PC-3 (cell line): ENCODE measurements at regions not wholly inside any gene's neighbourhood (a gene's known extent, or its start where the extent isn't known, plus 50 kb on each side); places are given as distances from the start of the nearest gene placed in this dataset.

ENCODE experiments used
- ATAC-seq: fragments of 200-7000 bp; cut with Tn5 transposase; 2 replicates; pipeline ENCODE4 v1.9.1; 2020; ENCODE audit warnings: mild to moderate bottlenecking, moderate library complexity
- BruUV-seq: library from RNA; stranded (reverse); fragments of 400-500 nt; replicated peaks from 2 replicates; lab custom pipeline; 2021; lab: Mats Ljungman, UMichigan
- CTCF ChIA-PET: fragments of 300-600 bp; sonication (Branson Sonifier 250); formaldehyde crosslinking; loops from one replicate; lab custom pipeline; 2022; ENCODE audit warnings: antibody characterized with exemption; lab: Charles Lee
- POLR2A ChIA-PET: fragments of 300-600 bp; sonication (Branson Sonifier 250); formaldehyde crosslinking; loops from one replicate; lab custom pipeline; 2022; ENCODE audit warnings: antibody characterized with exemption; ENCODE audit not compliant: unreplicated experiment; lab: Charles Lee
- DNase-seq: peaks from one replicate; pipeline ENCODE4 v3.0.0-alpha.2; 2015
- H2AFZ ChIP-seq: fragments of 300-600 bp; sonication (generic); 2 replicates; pipeline ENCODE4 v1.6.0; 2016; ENCODE audit warnings: antibody characterized with exemption, low read length
- H3F3A ChIP-seq: fragments of 300-600 bp; sonication (generic); one replicate; pipeline ENCODE4 v1.6.0; 2017; ENCODE audit warnings: antibody characterized with exemption, low read length, control low read depth, mild to moderate bottlenecking; ENCODE audit not compliant: unreplicated experiment
- H3K27ac ChIP-seq: fragments of 300-600 bp; sonication (generic); 2 replicates; pipeline ENCODE4 v1.5.1; 2016; ENCODE audit warnings: mild to moderate bottlenecking, low read length
- H3K27me3 ChIP-seq: fragments of 300-600 bp; sonication (generic); 2 replicates; pipeline ENCODE4 v1.6.1; 2016; ENCODE audit warnings: low read length, mixed read lengths
- H3K36me3 ChIP-seq: fragments of 300-600 bp; sonication (generic); 2 replicates; pipeline ENCODE4 v1.6.1; 2016; ENCODE audit warnings: low read depth, mixed run types, low read length, mixed read lengths
- H3K4me1 ChIP-seq: fragments of 300-600 bp; sonication (generic); 2 replicates; pipeline ENCODE4 v1.5.1; 2016; ENCODE audit warnings: low read length; ENCODE audit not compliant: insufficient read depth
- H3K4me2 ChIP-seq: fragments of 300-600 bp; sonication (generic); 2 replicates; pipeline ENCODE4 v1.6.0; 2016; ENCODE audit warnings: low read length
- H3K4me3 ChIP-seq: fragments of 300-600 bp; sonication (generic); 2 replicates; pipeline ENCODE4 v1.5.1; 2016; ENCODE audit warnings: mild to moderate bottlenecking, low read length, mixed read lengths
- H3K79me2 ChIP-seq: fragments of 300-600 bp; sonication (generic); 2 replicates; pipeline ENCODE4 v1.6.1; 2017; ENCODE audit warnings: low read length, mixed read lengths
- H3K9ac ChIP-seq: fragments of 300-600 bp; sonication (generic); 2 replicates; pipeline ENCODE4 v1.6.0; 2016; ENCODE audit warnings: mild to moderate bottlenecking, low read length
- H3K9me2 ChIP-seq: fragments of 300-600 bp; sonication (generic); replicated peaks from 2 replicates; pipeline ENCODE4 v1.6.1; 2016; ENCODE audit warnings: mixed run types, low read length, mixed read lengths
- H3K9me3 ChIP-seq: fragments of 300-600 bp; sonication (generic); 2 replicates; pipeline ENCODE4 v1.6.1; 2016; ENCODE audit warnings: low read length, mixed read lengths
- H4K20me1 ChIP-seq: fragments of 300-600 bp; sonication (generic); 2 replicates; pipeline ENCODE4 v1.6.1; 2016; ENCODE audit warnings: low read length, mixed read lengths
- EZH2 ChIP-seq: fragments of 300-600 bp; sonication (generic); IDR thresholded peaks from one replicate; pipeline ENCODE4 v1.6.1; 2017; ENCODE audit warnings: antibody characterized with exemption, mild to moderate bottlenecking, low read length; ENCODE audit not compliant: unreplicated experiment
- EZH2phosphoT487 ChIP-seq: fragments of 300-600 bp; sonication (generic); IDR thresholded peaks from 2 replicates; pipeline ENCODE4 v1.6.1; 2018; ENCODE audit warnings: mild to moderate bottlenecking, antibody characterized with exemption, low read length, borderline replicate concordance
- intact Hi-C: fragments of 100-400 bp; cut with micrococcal nuclease; formaldehyde crosslinking; loops from 2 replicates; pipeline ENCODE4 v1.9.0; 2023
- TF ChIP-seq, protein P1 (sequence below): fragments of 300-600 bp; sonication (generic); conservative IDR thresholded peaks from 2 replicates; pipeline ENCODE4 v1.5.1; 2017; ENCODE audit warnings: antibody characterized with exemption, low read depth, mild to moderate bottlenecking, low read length

DNA sequence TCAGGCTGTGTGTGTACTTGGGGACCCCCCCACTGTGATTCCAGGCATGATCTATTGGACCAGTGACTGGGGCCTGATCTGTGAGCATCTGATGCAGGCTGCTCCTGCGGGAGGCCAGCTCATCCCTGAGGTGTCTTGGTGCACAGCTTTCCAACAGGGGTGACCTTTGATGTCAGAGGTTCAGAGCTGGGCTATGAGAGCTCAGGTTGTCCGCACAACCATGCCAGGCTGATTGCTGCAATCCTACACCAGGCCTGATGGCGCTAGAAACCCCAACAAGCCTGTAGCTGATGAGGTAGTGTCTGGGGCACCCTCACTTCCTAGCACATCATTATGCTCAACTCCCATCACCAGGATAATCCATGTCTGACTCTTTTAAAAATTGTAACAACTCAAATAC lies 56.1 kb upstream of the CACNA2D3 start:
- H3K9me3 ChIP-seq = no peaks in the 10 kb centered on the region
- intact Hi-C loops = no loop called here
- no peak overlapping the region for H2AFZ ChIP-seq
- DNase-seq (no peak), ATAC-seq (no peak)
- TF ChIP-seq EZH2phosphoT487 (no peak), EZH2 (no peak)
- TF ChIP-seq, protein P1, sequence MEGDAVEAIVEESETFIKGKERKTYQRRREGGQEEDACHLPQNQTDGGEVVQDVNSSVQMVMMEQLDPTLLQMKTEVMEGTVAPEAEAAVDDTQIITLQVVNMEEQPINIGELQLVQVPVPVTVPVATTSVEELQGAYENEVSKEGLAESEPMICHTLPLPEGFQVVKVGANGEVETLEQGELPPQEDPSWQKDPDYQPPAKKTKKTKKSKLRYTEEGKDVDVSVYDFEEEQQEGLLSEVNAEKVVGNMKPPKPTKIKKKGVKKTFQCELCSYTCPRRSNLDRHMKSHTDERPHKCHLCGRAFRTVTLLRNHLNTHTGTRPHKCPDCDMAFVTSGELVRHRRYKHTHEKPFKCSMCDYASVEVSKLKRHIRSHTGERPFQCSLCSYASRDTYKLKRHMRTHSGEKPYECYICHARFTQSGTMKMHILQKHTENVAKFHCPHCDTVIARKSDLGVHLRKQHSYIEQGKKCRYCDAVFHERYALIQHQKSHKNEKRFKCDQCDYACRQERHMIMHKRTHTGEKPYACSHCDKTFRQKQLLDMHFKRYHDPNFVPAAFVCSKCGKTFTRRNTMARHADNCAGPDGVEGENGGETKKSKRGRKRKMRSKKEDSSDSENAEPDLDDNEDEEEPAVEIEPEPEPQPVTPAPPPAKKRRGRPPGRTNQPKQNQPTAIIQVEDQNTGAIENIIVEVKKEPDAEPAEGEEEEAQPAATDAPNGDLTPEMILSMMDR = no peak
- POLR2A ChIA-PET = no interaction called here
- no peaks in the 10 kb centered on the region for H3K36me3 ChIP-seq
- H3K27me3 ChIP-seq = peaks cover 20% of the 10 kb centered on the region; the same call in 1 of the 2 replicates
- H3K4me1 ChIP-seq = no peaks in the 10 kb centered on the region
- H3K9me2 ChIP-seq = no peaks in the 10 kb centered on the region
- H4K20me1 ChIP-seq = no peaks in the 10 kb centered on the region
- H3F3A ChIP-seq = no peaks in the 10 kb centered on the region
- CTCF ChIA-PET = no interaction called here
- no peak overlapping the region for H3K9ac ChIP-seq
- no peak overlapping the region for H3K4me2 ChIP-seq
- H3K4me3 ChIP-seq = no peak overlapping the region
- no peaks in the 10 kb centered on the region for H3K79me2 ChIP-seq
- BruUV-seq = no TSS peak
- H3K27ac ChIP-seq = no peak overlapping the region

DNA sequence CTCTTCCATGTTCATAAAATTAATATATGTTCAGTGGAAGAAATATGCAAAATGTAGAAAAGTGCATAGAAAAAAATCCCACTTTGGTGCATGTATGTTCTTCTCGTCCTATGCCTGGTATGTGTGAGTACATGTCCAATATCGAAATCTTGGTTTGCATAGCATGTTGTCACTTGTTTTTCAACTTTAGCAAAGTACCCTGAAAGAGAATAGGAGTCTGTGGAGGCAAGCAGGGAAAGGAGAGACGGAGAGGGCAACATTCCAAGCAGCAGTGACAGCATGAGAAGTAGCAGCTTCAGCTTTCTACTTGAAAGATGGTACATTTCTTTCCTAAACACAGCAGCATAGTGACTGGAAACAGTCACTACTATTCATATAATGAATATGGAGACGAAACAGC lies 56.8 kb upstream of the CACNA2D3 start:
- Histone ChIP-seq H3K4me3 (no peak overlapping the region), H3K27ac (no peak overlapping the region), H4K20me1 (no peaks in the 10 kb centered on the region), H3K79me2 (no peaks in the 10 kb centered on the region), H2AFZ (no peak overlapping the region), H3K4me1 (no peaks in the 10 kb centered on the region), H3F3A (no peaks in the 10 kb centered on the region), H3K27me3 (peaks cover 20% of the 10 kb centered on the region; the same call in 1 of the 2 replicates), H3K36me3 (no peaks in the 10 kb centered on the region), H3K9me2 (no peaks in the 10 kb centered on the region), H3K9ac (no peak overlapping the region), H3K4me2 (no peak overlapping the region), H3K9me3 (no peaks in the 10 kb centered on the region)
- intact Hi-C loops = no loop called here
- BruUV-seq = no TSS peak
- TF ChIP-seq, protein P1 = no peak
- TF ChIP-seq EZH2 = no peak
- no peak for TF ChIP-seq EZH2phosphoT487
- ATAC-seq (no peak), DNase-seq (no peak)
- ChIA-PET POLR2A (no interaction called here), CTCF (no interaction called here)

DNA sequence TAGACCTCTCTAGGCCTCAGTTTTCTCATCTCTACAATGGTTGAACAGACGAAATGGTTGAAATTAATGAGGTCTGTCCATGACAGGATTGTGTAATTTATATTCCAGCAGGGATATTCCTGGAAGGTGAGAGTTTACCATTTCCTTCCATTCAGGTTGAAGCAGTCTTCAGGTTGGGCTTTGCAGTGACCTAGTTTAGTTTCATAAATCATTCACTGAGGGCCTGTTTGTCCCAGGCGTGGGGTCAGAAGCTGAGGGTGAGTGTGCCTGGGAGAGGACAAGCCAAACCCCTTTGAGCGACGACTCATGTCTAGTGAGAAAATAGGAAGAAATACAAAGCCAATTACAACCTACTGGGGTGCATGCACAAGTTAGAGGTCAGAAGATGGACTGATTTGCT lies 57.2 kb upstream of the CACNA2D3 start:
- no peak for ATAC-seq
- no peak overlapping the region for H3K4me2 ChIP-seq

More for the DNA sequence above, 57.2 kb upstream of the CACNA2D3 start:
- DNase-seq = no peak
- no TSS peak for BruUV-seq
- ChIA-PET POLR2A (no interaction called here), CTCF (no interaction called here)
- no peak for TF ChIP-seq EZH2
- no peak for TF ChIP-seq EZH2phosphoT487
- TF ChIP-seq, protein P1 = no peak
- Histone ChIP-seq H3K36me3 (no peaks in the 10 kb centered on the region), H3K27me3 (peaks cover 20% of the 10 kb centered on the region; the same call in 1 of the 2 replicates), H3K9me2 (no peaks in the 10 kb centered on the region), H2AFZ (no peak overlapping the region), H3K79me2 (no peaks in the 10 kb centered on the region), H4K20me1 (no peaks in the 10 kb centered on the region), H3K27ac (no peak overlapping the region), H3K4me1 (no peaks in the 10 kb centered on the region), H3K9ac (no peak overlapping the region), H3F3A (no peaks in the 10 kb centered on the region), H3K9me3 (no peaks in the 10 kb centered on the region), H3K4me3 (no peak overlapping the region)
- intact Hi-C loops = no loop called here
